C4-2B (cell line): ENCODE measurements at regions not wholly inside any gene's neighbourhood (a gene's known extent, or its start where the extent isn't known, plus 50 kb on each side); places are given as distances from the start of the nearest gene placed in this dataset.

Source experiments
- ZFX ChIP-seq: fragments of 450-650 bp; IDR thresholded peaks from 2 replicates; pipeline ENCODE4 v1.6.1; 2017
- TF ChIP-seq, protein P1 (sequence below): fragments of 450-650 bp; conservative IDR thresholded peaks from 2 replicates; pipeline ENCODE4 v1.5.1; 2017; ENCODE audit warnings: mild to moderate bottlenecking

DNA sequence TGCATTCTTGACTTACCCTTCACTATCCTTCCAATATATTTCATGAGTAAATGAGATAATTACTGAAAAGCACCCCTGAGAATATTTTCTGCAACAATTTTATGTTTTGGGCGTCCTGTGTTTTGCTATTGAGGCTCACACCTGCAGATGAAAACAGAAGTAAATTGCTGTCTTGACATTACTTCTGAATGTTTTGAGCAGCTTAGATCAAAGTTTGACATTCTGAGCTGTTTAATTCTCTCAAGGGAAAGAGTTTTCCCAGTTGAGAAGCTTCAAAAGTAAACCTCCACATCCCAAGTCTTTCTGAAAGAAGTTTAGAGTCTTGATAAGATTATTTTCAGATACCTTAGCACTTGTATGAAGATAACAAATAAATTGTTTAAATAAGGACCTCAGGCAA, 1667.2 kb upstream of the SLC10A2 start:
- TF ChIP-seq, protein P1, sequence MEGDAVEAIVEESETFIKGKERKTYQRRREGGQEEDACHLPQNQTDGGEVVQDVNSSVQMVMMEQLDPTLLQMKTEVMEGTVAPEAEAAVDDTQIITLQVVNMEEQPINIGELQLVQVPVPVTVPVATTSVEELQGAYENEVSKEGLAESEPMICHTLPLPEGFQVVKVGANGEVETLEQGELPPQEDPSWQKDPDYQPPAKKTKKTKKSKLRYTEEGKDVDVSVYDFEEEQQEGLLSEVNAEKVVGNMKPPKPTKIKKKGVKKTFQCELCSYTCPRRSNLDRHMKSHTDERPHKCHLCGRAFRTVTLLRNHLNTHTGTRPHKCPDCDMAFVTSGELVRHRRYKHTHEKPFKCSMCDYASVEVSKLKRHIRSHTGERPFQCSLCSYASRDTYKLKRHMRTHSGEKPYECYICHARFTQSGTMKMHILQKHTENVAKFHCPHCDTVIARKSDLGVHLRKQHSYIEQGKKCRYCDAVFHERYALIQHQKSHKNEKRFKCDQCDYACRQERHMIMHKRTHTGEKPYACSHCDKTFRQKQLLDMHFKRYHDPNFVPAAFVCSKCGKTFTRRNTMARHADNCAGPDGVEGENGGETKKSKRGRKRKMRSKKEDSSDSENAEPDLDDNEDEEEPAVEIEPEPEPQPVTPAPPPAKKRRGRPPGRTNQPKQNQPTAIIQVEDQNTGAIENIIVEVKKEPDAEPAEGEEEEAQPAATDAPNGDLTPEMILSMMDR: no peak
- no peak for TF ChIP-seq ZFX
